Smooth muscle cell (in vitro differentiated cells): ENCODE measurements at regions not wholly inside any gene's neighbourhood (a gene's known extent, or its start where the extent isn't known, plus 50 kb on each side); places are given as distances from the start of the nearest gene placed in this dataset. TPM values are rescaled to one million over a fixed set of nuclear protein-coding genes. Genes with fewer than 3 reads are reported as not detected.

ENCODE experiments used
- small RNA-seq: library from RNA; depleted of rRNA; stranded (forward); fragments of <200 nt; gene quantifications from one replicate; pipeline ENCODE3, GENCODE V24; 2014

Small RNA genes lying in the stretch of these regions (small RNA-seq; reads per million reads assigned to genes)
- gene AC108145.1 (not detected), gene HSBP1P2 (0.32 reads per million, percentile 7 among the genes with 10 or more reads in this experiment), gene RNU6-205P (not detected)
